HG03571 (cell line): ENCODE measurements at regions not wholly inside any gene's neighbourhood (a gene's known extent, or its start where the extent isn't known, plus 50 kb on each side); places are given as distances from the start of the nearest gene placed in this dataset.

ENCODE experiments used
- ATAC-seq: cut with Tn5 transposase; IDR thresholded peaks from one replicate; pipeline ENCODE4 v1.9.1; 2021; ENCODE audit not compliant: unreplicated experiment

DNA sequence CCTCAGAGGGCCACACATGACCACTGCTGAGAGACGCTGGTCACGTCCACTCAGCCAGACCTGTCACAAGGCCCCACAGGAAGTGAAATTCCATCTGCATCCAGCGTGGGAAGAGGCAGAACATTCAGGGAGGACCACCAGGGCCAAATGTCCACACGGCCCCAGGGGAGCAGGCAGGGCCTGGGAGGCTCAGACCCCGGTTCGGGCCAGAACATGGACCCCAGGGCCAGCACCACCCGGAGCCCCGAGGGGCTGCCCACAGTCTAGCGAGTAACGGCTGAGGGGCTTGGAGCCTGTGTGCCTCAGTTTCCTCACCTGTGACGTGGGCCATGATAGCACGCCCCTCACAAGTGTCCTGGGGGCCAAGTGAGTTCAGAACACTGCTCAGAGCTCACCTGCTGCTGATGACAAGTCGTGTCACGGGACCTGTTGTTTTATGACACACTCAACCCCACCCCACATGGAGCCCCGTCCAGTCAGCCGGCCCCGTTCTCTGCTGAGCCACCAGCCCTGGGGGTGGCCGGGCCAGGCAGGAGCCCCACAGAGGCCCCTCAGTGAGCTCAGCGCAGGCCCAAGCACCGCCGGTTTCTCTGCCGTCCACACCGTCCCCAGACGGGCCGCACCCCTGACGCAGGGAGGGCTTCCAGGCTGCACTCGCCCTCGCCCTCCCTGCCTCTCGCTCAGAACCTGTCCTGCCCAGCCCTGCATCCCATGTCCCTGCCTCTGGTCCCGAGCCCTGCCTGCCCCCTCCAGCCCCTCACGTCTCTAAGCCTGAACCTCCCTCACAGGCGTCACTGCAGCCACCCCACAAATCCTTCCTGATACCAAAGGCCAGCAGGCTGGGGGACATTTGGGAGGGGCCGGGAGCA lies 79.5 kb upstream of the GALNT9 start:
- ATAC-seq = no peak

DNA sequence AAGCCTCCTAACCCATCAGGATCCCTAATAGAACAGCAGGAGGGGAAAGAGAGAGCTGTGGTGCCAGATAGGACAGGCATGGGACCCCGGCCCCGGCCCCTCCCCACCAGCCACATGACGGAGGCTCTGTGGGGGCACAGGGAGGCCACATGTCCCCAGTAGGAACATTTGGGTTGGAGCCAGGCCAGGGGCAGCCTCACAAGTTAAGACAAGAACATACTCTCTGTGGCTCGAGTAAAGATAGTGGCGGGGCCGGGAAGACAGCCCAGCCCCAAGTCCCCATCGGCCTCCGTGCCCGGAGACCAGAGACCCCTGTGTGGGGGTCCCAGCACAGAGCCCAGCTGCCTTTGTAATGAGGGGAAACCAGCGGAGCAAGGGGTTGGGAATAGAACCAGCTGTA lies 78.6 kb upstream of the GALNT9 start:
- ATAC-seq = no peak

DNA sequence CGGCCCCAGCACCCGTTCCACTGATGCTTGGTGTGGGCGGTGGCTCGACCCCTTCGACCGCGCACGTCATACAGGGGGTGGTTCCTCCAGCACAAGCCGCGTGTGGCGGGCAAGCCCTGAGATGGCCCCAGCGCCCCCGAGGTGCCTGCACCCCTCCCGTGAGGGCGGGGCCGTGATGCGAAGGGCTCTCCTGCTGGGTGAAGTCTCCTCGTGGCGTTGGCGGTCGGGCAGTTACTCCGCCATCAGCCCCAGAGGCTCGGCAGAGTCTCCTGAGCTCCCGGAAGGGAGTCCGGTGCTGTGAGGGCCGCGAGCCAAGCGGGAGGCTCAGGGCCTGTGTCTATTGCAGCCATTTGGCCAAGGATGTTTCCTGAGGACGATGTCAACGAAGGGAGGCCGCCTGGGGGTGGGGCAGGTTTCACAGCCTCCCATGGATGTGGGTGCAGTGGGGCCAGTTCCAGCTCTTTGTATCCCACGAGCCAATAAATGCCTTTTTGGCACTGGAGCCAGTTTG lies 78.1 kb upstream of the GALNT9 start:
- ATAC-seq = no peak

DNA sequence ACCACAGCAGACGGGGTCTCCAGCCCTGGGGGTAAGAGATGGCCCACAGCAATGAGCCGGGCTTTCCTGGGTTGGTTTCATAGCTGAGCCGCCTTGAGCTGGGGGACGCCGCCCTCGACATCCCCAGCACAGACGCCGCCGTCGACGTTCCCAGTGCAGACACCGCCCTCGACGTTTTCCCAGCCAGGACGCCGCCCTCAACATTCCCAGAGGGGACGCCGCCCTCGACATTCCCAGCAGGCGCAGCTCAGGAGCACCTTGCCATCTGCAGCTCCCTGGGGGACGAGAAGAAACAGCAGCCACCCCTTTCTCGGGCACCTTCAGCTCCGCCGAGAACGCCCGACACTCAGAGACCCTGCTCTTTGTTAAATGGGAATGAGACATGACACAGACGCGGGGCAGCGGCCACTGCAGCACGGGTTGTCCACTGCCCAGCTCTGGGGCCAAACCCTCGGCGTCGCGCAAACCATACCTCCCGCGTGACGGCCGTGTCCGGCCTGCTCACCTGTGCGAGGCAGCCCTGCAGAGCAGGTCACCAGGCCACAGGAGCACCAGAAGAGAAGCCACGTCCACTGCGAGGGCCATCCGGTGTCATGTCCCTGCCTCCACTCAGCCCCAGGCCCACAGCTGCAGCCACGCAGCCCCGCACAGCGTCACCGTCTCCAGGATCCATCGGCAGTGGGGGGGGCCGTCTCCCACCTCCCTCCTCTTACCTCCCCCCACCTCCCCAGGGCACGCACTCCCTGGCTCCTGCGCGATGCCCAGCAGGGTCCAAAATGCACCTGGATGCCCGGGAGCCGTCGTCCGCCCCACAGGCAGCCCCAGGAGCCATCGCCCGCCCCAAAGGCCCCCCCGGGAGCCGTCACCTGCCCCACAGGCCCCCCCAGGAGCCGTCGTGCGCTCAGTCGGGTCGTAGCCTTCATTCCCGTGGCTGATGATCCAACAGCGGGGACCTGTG lies 77.4 kb upstream of the GALNT9 start:
- no peak for ATAC-seq

DNA sequence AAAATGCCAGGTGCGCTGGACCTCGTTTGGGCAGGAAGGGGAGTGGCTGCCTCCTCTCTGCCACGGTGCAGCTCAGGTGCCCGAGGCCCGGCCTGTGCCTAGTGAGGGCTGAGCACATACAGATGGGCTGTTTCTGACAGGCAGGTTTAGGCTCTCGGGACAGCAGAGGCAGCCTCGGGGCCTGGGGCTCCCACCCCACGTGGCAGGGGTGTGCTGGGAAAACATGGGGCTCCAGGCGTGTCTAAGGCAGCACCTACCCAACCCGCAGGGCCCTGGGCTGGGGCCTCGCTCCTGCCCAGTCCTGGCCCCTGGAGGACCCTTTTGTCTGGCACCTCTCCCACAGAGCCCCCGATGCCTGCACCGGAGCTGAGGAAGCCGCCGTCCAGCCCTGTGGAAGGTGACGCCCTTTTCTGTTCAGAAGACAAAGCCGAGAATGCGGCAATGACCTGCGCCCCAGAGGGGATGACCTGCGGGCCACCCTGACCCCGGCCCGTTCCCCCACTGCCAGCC lies 76.4 kb upstream of the GALNT9 start:
- ATAC-seq = no peak

DNA sequence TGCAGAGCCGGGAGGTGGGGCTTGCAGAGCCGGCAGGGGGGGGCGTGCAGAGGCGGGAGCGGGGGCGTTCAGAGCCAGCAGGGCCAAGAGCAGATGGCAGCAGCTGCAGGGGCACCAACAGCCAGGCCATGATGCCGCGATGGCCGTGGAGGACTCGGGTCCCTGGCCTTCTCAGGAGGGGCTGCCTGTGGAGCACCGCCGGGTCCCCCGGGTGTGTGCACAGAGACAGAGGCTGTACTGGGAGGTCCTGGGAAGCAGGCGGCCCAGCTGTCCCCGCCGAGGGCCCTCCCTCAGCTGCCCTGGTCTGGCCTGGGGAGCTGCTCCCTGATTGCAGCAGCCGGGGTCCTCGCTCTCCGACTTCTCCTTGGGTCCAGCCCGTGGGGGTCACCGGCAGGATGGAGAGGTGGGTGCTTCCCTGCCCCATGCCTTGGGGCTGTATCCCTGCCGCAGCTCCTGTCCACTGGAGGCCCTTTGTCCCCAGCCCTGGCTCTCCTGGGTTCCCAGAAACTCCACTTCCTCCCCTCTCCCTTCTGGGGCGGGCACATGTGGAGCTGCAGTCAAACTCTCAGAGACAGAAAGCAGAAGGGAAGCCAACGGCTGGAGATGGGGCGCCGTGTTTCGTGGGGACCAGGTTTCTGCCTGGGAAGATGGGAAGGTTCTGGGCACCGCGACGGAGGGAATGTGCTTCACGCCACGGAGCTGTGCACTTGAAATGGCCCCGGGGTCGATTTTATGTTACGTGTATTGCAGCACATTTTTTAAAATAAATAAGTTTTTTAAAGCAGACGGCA lies 75.8 kb upstream of the GALNT9 start:
- ATAC-seq = no peak

DNA sequence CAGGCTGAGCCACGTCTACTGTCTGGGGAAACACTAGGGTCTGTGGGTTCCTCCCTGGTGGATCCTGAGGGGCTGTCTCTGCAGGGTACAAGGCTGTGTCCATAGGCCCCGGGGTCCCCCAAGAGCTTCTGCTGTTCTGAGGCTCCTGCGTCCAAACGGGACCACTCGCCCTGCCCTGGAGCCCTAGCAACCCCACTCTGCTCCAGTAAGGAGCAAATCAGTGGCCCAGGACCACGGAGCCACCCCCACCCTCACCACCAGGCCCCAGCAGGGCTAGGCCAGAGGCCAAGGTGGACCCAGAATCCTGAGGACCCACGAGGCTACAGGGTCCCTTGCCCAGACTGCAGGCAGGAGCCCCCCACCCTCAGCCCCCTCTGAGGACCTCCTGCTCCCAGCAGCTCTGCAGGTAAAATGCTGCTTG lies 75.1 kb upstream of the GALNT9 start:
- no peak for ATAC-seq

DNA sequence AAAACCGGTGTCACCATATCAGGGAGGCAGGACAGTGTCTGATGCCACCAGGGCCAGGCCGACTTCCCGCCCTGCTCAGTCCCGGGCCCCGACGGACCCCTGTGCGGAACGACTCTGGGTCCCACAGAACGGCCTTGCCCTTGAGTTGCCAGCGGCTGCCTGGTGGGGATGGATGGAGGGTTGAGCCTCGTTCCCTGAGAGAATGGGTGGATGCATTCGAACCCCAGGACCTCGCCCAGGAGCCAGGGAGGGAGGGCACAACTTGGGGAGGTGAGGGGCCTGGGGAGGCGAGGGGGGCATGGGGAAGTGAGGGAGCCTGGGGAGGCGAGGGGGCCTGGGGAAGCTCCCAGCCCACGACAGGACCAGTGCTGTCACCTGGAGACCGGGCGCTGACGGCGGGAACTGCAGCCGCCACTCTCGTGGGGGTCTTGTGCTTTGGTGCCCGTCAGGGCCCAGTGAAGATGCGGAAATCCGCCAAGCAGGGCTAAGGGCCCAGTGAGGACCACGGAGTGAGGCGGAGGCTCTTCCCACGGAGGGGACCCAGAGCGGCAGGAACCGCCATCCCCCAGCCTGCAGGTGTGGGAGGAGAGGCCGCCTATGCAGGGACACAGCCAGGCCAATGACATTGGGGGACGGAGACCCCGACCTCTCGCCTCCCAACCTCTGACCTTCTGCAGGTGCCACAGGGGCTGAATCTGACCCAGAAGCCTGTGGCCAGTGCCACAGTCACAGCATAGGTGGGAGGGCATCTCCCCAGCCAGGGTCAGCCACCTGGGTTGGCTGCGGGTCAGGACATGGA lies 74.4 kb upstream of the GALNT9 start:
- ATAC-seq = no peak

DNA sequence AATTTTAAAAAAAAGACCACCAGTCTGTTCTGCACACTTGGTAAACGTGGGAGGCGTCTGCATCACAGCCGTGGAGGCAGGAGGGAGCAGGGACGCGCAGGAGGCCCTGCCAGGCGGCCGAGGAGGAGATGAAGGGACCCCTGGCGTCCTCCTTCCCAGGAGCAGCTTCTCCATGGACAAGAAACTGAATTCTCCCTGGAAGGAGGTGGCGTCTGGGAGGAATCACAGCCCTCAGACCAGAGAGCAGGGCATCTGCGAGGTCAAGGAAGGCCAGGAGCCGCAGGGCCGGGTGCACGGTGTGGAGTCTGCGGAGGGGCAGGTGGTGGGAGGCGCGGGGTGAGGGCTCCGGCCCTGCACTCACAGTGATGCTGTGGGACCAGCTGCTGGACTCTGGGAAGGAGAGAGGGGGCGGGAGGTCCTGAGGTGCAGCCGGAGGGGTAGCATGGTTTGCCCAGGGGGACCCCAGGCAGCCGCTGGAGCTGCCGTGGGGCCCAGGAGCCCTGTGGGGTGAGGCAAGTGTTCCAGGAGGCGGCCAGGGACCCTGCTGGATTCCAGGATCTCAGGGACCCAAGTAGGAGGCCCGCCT lies 73.5 kb upstream of the GALNT9 start:
- no peak for ATAC-seq

DNA sequence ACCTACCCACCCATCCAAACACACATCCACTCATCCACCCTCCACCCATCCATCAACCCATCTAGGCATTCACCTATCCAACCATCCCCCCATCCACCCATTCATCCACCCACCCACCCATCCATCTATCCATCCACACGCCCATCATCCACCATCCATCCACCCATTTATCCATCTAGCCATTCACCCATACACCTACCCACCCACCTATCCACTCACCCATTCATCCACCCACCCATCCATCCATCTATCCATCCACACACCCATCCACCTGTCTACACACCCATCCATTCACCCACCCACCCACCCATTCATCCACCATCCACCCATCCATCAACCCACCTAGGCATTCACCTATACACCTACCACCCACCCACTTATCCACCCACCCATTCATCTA lies 72.6 kb upstream of the GALNT9 start:
- ATAC-seq = no peak

DNA sequence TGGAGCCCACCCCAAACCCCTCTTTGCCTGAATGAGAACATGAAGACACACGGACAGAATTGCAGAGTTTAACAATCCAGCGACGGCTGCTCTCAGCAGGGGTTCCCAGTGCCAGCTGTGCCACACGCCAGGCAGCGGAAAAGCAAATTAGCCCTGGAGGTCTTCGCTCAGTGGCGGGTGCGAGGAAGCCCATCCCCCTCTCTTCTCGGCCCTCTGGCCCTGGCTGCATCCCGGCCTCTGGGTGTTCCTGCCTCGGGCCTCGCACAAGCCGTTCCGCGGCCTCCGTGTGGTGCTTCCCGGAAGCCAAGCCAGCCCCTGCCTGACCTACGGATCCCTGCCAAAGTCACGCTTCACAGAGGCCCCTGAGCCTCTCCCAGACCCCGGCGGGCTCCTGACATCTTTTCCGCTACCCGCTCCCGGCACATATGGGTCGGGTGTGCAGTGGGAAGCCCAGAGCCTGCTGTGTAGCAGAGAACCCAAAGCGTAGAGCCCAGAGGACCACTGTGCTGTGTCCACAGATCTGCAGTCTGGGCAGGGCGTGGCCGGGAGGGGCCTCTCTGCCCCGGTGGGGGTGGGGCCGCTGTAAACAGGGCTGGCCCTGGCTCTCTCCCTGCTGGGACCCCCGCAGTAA lies 70.7 kb upstream of the GALNT9 start:
- no peak for ATAC-seq

DNA sequence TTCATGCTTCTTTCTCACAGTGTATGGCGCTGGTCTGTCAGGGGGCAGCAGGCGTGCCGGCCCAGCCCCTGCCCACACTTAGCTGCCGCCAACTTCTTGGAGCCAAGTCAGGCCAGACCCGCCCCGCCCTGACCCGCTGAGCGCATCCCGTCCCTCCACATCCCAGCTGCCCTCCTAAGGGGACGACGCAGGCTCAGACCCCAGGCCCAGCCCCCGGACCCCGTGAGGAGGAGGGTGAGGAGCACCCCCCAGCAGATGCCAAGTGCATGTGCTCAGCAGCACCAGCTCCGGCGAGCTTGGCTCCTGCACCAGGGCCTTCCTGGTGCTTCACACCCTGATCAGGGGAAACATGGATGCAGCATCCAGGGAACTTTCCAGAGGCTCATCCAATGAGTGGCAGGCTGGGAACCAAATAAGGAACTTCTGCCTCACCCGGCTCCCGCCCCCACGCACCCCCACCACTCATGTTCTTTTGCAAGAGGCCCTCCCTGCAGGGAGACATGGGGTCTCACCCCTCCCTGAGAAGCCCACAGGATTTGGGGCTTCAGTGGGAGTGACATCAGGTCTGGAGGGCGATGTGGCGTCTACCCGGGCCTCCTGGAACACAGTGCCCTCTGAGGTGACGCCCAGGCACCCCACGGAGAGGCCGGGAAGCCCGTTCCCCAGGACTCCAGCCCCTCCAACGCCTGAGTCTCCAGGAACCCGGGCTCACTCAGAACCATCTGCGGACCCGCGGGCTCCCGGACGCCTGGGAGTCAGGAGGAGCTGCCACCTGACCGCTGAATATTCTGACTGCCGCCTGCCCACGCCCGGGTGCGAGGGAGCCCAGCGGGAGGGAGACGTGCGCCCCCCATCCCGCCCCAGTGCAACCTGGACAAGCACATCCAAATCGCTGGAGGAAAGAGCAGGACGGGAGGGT lies 70.0 kb upstream of the GALNT9 start:
- ATAC-seq = no peak

DNA sequence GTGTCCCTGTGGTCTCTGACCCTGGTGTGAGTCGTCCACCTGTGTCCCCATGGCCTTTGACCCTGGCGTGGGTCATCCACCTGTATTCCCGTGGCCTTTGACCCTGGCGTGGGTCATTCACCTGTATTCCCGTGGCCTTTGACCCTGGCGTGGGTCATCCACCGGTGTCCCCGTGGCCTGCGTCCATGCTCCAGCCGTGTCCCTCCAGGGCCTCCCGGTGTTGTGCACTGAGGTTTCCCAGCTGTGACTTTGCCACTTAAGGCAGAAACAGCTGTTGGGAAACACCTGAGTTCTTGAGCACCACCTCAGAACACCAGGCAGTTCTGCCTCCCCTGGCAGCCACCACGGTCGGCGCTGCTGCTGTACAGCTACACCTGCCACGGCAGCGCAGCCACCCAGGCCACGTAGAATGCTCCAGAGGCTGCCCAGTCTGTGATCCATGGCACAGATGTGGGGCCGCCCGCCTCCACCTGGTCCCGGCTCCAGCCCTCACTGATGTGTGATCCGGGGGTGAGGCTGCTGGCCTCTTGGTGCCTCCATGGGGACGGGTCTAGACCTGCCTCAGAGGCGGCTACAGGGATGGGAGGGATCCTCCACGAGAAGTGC lies 69.1 kb upstream of the GALNT9 start:
- ATAC-seq = no peak

DNA sequence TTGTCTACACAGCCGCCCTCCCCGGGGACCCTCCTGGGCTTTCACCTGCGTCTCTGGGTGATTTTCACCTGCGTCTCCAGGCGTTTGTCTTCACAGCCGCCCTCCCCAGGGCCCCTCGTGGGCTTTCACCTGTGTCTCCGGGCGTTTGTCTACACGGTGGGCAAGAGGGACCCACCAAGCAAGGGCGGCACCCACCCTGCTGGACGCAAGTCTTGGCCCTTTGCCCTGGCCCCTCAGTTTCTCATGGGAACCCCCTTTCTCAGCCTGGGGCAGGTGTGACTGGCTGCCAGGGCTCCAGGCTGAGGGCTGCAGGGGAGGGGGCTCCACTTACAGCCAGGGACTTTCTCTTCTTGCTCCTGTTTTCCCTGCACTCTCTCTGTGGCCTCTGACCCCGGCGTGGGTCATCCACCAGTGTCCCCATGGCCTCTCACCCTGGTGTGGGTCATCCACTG lies 68.6 kb upstream of the GALNT9 start:
- no peak for ATAC-seq

DNA sequence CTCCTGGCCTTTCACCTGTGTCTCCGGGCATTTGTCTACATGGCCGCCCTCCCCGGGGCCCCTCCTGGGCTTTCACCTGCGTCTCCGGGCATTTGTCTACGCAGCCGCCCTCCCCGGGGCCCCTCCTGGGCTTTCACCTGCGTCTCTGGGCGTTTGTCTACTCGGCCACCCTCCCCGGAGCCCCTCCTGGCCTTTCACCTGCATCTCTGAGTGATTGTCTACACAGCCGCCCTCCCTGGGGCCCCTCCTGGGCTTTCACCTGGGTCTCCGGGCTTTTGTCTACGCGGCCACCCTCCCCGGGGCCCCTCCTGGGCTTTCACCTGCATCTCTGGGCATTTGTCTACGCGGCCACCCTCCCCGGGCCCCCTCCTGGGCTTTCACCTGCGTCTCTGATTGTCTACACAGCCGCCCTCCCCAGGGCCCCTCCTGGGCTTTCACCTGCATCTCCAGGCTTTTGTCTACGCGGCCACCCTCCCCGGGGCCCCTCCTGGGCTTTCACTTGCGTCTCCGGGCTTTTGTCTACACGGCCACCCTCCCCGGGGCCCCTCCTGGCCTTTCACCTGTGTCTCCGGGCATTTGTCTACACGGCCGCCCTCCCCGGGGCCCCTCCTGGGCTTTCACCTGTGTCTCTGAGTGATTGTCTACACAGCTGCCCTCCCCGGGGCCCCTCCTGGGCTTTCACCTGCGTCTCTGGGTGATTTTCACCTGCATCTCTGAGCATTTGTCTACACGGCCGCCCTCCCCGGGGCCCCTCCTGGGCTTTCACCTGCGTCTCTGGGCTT lies 68.0 kb upstream of the GALNT9 start:
- no peak for ATAC-seq

DNA sequence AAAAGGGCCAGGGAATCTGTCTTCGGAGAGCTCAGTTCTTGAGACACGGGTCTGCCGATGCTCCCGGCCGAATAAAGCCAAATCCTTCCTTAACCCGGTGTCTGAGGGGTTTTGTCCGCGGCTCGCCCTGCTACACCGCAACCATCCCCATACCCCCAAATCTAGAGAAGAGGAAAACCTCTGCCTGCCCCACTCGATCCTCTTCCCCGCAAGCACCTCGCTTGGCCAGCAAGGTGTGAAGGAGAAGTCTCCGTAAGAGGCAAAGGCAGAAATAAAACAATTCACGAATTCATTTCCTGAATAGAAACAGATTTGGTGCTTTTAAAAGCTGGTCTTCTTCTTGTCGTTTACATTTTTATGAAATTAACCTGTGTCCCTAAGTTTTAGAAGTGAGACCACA lies 67.3 kb upstream of the GALNT9 start:
- no peak for ATAC-seq

DNA sequence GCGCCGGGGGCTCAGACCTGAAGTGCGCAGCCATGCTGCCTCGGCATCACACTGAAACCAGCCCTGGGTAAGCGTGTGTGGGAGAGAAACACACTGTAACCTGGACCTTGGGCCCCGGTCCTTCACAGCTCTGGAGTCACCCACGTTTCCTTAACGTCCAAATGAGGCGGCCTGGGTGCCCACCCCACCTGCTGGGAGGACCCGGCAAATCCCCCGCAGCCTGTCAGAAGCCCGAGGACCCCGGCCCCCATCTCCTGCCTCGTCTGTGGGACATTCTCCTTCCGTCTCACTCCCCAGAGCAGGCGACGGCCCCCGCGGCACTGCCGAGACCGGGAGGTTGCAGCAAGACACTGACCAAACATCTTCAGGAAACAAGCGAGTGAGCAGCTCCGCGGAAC lies 66.5 kb upstream of the GALNT9 start:
- no peak for ATAC-seq
